HTR-8/SVneo (cell line): ENCODE measurements at regions not wholly inside any gene's neighbourhood (a gene's known extent, or its start where the extent isn't known, plus 50 kb on each side); places are given as distances from the start of the nearest gene placed in this dataset.

Experiments
- DNase-seq: peaks from one replicate; pipeline ENCODE4 v3.0.0; 2011; ENCODE audit warnings: low spot score, mixed read lengths; ENCODE audit not compliant: insufficient read length
- FAIRE-seq: peaks from 2 replicates; lab custom pipeline; 2011; peaks lifted over from hg19 to GRCh38; lab: Jason Lieb, UNC

DNA sequence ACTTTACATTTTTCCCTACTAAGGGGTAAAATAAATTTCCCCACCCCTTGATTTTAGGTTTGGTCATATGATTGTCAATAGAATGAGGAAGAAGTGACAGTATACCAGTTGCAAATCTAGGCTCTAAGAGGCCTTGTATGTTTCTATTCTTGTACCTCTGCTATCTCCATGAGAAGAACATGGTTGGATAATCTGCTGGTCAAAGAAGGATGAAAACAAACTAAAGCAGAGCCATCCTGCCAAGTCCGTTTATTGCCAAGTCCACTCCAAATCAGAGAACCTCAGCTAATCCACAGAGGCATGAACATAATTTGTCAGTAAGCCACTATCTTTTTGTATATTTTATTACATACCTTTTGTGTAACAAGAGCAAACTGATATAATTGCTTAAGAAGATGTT is 98.0 kb downstream of the CRPPA start:
- FAIRE-seq = no peak
- no peak for DNase-seq

DNA sequence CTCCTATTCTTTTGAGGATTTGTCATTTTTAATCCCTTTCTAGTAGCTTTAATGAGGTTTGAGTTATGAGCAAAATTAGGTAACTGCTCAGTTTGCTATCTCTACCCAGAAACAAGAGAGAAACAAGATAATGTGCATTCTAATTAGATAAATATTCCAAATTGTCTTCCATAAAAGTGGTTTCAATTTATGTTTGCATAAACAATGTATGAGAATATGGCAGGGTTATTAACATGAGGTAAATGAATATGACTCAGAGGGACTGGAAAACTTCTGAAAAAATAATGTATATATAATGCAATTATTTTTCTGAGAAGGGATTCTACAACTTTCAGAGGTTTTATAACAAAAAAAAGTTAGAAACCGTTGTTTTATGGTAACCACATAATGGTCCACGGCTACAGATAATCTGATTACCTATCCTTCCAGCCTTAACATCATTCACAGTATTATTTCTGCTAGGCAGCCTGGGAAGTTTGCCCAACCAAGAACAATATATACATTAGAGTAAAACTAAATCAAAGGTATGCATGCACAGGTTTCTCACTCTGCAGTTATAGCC is 101.2 kb downstream of the CRPPA start:
- no peak for DNase-seq
- no peak for FAIRE-seq

DNA sequence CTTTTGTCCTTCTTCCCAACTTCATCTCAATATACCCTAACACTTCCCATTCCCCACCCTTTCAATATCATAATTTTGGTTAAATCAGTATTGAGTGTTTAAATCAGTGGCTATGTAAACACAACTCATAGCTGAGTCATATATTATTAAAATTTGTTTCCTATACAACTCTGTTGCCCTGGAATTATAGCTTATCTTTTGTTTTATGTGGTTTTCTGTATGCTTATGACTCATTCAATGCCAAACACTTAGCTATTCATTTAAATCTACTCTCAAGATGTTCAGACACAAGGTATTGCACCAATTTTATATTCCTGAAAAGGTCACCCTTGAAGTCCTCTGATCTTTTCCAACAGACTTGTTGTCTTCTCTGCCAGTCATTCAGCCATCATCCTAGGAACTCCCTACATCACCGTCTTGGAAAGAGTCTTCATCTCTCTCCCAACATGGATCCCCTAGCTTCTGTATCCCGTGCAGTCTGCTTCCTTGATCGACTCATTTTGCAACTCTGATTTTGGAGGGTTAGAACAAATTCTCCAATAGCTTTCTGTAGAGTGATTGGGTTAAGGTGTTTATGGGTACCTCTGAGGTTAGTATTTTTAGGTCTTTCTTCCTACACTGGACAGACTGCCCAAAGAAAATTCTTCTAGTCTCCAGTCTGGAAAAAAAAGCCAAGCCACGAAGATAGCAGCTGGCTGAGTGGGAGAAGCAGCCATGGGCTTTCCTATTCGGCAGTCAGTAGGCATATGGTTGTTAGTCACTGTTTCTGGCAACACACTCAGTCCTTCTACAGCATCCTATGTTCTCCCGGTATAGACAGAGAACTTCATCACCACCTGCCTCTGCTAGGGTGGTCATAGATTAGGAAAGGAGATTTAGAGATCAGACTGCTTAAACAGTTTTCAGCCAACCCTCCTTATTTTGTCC is 102.1 kb downstream of the CRPPA start:
- FAIRE-seq (no peak), DNase-seq (no peak)

DNA sequence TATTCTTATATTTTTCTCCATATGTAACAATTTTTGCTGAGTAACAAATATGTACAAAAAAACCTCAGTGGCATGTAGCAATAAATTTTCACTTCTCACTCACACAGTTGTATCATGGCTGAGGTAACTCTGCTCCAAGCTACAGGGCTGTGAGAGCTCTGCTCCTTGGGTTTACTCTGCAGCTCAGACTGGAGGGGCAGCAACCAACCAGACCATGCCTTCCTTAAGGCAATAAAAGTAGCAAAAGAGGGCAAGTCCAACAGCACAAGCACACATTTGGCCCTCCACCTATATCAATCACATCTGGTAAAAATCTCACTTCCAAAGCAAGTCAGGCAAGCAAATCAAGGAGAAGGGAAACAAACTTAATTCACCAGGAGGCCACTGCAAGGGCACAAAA is 102.9 kb downstream of the CRPPA start:
- FAIRE-seq (no peak), DNase-seq (no peak)

DNA sequence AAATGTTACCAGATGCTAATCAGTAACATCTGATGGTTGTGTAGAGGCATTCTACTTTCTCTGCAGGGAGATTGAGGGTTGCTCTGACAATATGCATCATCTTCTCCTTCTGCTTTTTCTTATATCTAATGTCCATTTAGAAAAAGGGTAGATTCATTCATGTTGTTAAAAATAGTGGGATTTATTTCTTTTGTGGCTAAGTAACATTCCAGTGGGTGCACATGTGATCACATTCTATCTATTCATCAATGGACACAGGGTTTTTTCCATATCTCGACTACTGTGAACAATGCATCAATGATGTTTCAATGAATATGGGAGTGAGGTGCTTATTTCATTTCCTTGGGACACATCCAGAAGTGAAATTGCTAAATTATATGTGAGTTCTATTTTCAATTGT is 103.9 kb downstream of the CRPPA start:
- FAIRE-seq (no peak), DNase-seq (no peak)

DNA sequence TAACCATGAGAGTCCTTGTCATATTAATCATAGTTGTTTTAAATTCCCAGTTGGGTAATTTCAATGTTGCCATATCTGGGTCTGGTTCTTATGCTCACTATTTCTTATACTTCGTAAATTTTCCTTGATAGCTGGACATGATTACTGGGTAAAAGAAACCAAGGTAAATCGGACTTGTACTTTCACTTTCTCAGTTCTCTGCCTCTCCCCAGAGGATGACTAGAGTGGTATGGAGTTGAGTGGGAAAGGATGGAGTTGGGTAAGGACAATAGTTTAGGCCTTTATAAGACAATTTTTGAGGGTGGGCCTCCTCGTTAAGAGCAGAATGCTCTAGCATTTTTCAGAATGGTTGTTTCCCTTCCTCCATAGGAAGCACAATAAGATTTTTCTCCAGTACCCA is 106.1 kb downstream of the CRPPA start:
- DNase-seq (no peak), FAIRE-seq (no peak)

DNA sequence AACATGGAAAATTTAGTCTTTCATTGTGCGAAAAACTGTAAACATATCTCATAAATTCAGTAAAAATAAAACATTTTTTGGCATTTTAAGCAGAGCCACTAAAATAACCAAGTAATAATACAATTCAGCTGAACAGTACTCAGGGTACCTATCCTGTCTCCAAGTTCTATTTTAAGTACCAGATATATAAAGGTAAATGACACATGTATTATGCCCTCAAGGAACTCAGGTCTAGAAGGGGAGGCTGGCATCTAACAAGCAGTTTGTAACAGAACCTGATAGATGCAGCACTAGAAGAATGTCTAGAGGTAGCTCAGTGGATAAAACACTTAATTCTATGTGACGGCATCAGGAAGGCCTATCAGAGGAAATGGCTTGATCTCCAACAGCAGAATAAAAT is 112.2 kb downstream of the CRPPA start:
- no peak for FAIRE-seq
- DNase-seq = no peak

DNA sequence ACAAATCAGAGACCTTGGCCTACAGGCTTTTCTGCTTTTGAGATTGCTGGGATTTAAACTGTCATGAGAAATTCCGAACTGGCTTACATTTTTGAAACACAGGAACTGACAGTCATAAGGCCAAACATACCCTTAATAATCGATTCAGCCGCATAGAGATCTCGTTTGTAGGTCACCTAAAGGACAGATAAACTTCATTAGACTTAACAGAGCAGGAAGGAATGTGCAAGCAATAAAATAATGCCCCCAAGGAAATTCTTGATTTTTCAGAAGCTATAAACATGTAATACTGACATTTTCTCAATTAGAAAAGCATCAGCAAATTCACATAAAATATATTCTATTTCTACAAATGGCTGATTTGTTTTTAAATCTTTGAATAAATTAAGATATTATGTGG is 120.0 kb downstream of the CRPPA start:
- FAIRE-seq = no peak
- DNase-seq = peak; percentile 5

DNA sequence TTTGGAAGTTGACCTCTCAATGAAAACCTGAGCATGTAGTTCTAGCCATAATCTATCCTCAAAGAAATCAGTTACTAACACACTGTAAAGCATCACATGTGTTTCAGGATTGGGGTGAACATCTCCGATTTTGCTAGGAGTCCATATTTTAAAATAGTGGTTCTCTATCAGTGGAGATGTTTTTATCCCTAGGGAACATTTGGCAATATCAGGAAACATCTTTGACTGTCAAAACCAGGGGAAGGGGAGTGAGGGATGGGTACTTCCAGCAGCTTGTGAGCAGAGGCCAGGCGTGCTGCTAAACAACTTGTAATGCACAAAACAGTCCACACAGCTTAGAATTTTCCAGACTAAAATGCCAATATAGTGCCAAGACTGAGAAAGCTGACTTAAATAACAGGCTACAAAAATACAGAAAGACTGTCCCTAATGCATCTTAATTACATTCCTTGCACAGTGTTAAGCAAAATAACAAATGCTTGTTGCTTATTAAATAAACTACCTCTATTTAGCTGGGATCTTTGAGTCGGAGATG is 120.9 kb downstream of the CRPPA start:
- DNase-seq (no peak), FAIRE-seq (no peak)

DNA sequence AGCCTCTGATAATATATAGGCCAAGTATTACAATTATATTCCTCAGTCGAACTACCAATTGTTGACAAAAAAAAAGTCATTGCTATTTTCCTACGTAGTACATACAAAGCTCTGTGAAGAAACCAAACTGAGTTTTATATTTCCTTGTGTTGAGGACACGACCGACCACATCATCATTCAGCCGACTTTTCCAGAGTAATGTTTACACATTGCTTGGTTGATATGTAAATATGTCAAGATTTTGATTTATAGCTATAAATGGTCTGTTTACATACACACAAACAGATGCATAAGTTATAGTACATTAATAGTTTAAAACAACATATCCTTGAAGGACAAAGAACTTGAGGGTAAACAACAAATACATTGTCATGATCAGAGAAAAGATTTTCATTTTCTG is 121.5 kb downstream of the CRPPA start:
- FAIRE-seq = no peak
- DNase-seq = no peak

DNA sequence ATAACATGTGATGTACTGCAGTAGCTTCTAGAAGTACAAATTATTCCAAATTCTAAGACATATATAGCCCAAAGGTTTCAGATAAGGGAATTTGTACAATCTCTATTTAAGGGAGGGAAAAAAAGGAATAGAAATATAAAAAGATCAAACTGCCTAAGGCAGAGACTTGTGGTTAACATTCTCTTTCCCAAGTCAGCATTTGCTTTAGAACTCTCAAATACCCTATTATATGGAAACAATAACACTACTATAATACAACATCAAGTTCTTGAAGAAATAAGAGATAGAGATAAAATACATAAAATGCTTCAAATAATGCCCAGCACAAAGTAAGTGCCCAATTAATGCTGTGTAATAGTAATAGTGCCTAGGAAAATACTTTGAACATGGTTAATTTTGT is 123.1 kb downstream of the CRPPA start:
- DNase-seq (no peak), FAIRE-seq (no peak)

DNA sequence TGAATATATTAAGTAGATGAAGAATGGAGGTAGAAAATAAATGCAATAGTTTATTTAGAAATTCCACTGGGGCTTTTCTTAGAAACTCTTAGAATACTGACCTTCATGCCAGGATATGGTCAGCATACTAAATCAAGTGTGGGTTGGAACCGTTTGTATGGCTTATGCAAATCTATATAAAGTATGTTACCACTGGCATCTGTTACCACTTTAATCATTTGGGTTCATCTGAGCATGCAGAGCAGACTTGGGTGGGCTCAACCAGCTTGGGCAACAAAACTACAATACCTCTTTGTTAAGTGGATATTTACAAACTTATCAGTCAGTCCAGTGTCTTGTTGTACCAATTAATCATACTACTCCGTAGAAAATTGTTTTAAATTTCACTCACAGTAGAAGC is 125.8 kb downstream of the CRPPA start:
- DNase-seq = no peak
- no peak for FAIRE-seq

DNA sequence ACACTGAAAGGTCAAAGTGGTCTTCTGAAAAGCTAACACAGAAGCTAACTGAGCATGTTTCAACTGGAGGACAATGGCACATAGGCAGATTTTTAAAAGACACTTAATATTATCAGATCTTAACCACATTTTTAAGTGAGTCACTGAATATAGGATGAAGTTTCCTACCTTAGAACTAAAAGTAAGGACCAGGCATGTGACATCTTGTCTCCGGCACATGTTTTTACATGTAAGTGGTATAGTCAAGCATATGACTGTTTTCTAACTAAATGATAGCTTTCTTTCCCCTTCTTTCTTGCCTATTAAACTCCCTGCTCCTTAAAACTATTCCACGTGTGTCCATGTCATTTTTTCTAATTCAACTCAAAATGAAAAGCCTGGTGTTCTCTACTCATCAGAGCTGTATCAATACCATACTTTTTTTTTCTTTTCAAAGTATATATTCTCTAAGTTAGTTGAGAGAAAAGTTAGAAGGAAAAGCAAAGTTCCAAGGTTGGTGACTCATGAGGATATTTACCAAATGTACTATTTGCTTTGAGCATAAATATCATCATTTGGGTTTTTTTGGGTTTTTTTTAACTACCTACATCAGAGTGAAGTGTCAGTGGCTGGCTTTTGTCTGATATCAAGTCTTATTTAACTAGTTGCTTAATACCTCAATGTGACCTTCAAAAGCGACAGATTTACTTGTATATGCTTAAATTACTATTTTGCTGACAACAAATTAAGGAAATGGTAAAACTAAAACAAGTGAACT is 127.5 kb downstream of the CRPPA start:
- FAIRE-seq (no peak), DNase-seq (no peak)

DNA sequence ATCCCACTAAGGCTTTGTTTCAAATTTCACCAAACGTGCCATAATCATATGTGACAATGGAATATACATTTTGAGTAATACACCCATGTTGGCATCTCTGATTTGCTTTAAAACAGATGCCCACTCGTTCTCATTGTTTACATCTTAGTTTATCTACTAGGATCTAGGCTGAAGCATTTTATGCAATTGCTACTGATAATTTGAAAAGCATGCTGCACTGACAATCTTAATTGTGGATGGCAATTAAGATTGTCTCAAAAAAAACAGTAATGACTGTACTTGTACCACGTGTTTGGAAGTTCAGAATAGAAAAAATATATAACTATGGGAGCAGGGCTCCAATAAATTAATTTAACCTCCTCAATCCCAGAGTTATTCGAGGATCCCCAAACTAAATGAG is 136.8 kb downstream of the CRPPA start:
- DNase-seq (no peak), FAIRE-seq (no peak)

DNA sequence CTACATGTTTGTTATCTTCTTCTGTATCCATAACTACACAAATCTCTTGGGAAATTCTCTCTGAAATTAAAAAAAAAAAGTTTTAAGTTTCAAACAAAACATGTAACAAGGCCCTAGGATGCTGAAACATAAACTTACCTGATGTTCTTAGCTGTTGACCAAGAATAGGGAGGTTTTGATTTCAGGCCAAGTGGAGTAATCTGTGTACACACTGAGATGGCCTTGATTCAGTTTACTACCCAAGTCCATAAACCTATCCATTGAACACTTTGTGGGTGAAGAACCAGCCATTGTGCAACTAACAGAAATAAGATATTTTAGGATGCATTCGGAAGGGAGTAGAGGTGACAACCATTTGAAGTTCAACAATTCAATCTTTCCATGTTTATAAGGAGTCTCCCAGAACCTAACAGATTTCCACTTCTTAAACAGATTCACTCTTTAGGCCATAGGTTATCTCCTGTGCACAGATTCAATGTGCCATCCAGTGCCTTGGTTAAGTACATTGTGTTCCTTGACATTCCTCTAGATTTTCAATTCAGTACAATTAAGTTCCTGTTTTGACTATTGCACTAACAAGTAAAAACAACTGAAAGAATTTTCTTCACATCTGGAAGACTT is 143.1 kb downstream of the CRPPA start:
- no peak for DNase-seq
- peak; percentile 20 for FAIRE-seq

DNA sequence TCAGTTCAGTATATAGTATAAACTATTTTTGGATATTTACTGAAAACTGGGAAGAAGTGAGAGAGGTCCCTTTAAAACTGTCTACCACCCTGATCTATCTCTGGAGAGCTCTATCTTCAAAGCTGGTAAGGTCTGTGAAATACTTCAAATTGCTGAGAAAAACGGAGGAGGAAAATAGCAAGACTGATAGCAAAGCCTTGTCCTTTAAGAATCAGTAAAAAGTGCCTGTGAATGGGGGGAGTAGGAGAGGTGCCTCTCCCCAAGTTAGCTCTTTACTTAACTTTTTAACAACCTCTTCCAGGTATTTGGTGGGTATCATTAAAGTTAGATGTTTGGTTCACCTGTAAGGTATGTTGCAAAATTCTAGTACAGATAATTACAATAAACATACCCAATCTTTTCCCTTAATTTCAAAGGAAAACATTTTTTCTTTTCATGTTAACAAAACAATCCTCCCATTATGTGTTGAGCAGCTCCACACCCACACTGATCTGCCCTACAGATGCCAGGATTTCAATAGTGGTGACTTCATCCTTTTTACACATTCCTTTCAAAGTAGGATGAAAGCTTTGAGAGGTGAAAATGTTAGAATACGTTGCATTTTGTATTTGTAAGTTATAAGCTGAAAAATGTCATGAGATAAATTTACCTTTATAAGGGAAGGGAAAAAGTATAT is 149.2 kb downstream of the CRPPA start:
- no peak for FAIRE-seq
- DNase-seq = peak; percentile 12

DNA sequence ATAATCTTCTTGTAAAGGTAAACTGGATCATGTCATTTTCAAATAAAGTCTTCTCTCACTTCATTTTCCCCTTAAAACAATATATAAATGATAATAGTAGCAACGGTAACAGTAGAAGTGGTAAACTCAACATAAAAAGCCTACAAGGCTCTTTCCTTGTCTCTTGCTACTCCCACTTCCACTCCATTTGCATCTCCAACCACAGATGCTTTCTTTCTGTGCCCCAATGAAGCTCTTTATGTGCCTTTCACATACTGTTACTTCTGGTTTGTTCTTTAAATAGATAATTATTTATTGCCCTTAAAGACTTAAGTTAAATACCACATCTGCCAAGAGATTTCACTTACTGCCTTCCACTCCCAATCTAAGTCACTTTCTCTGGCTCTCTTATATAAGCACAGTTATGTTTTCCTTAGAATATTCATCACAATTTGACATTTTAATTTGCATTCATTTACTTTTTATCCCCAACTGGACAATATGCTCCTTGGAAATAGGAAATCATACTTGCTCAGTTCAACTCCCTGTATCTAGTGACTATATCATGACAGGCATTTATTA is 149.9 kb downstream of the CRPPA start:
- no peak for DNase-seq
- FAIRE-seq = no peak

DNA sequence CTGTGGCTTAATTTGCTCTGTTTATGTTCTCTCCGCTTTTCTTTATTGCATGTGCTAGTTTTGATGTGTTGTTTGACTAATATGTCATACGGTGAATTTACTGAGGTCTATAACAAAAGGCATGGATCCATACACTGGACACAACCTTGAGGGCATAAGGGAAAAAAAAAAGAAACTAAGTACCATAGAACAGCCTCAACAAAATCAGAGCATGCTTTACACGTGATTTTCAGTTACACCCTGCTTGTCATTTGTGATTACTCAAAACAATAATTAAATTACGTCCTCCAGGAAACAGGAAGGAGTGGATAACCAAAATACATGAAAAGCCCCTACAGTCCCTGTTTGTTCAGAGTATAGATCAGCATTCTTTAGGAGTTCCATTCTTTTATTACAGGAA is 150.5 kb downstream of the CRPPA start:
- no peak for DNase-seq
- FAIRE-seq = no peak

DNA sequence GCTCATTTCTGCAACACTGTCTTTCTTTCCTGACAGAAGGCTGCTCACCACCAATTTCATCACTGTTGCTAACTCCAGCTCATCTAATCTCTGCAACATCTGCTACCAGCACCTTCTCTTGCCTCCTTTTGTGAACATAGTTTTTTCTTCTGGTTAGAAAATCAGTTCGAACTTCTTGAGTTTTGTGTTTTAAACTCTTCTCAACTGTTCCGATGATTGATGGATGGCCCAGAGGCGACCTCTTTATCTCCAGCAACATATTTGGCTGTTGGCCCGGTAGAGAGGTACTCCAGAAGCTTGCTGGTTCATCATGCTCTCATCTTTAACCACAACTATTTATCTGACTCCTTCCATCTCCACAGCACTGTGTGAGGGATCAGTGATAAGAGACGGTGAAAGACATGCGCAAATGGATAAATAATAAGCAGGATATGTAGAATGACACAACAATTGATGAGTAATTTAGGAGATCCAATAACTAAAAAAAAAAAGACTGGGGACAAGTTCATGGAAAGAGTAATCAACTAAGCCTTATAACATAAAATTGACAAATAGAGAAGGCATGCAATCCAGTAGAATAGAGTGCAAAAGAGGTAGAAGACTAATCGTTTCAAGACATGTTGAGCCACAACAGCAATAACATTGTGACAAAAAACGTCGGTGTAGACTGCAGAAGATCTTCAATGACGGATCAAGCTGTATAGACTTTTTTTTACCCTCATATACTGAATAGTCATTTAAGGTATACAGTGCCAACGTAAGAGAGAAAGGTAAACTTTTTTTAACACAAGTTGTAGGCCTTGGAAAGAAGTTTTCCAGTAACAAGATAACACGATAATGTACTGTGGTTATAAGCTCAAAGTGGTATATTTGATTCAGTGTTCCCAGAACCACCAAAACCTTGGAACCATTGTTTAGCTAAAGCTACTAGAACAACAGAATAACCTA is 152.2 kb downstream of the CRPPA start:
- peak; percentile 16 for FAIRE-seq

More for the DNA sequence above, 152.2 kb downstream of the CRPPA start:
- DNase-seq = peak; percentile 76
